CD4-positive, alpha-beta T cell treated with Interferon alpha-2 for 1 hour (primary cell): ENCODE measurements at regions not wholly inside any gene's neighbourhood (a gene's known extent, or its start where the extent isn't known, plus 50 kb on each side); places are given as distances from the start of the nearest gene placed in this dataset.

Source experiments
- DNase-seq, 2 donors: peaks; one replicate each; pipeline ENCODE4 v3.0.0-alpha.2; 2020 to 2022

DNA sequence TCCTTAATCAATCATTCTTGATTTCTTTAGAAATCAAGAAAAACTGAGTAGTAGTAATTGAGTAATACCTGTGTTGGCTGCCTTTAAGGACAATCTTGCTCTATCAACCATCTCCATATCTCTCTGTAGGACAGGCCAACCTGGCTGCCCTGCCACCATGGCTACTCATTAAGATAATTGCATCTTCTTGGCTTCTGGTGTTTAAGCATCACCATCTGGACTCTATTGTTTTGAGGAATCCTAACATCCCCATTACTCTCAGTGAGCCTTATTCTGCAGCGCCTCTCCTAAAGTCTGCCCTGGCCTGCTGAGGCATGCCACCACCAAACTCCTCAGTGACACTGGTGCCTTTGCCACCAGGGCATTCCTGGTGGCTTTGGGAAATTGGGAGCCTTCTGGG is 442.6 kb upstream of the ZNF507 start:
- DNase-seq, result no peak

DNA sequence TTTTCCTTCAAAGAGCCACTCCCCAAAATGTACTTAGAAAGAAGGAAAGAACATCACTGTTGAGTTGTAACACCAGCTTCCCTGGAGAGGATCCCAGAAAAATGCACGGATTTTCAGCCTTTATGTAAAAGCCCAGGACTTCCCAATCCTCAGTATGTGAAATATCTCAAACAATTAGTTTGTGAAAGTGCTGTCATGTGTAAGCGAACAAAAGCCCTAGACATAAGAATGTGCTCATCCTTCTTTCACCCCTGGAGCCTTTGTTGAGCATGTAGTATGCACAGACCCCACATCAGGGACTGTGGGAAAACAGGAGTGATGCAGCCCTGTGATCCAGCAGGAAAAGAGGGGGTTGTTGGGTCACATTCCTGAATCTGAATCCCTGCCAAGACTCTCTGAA is 441.4 kb upstream of the ZNF507 start:
- no peak for DNase-seq

DNA sequence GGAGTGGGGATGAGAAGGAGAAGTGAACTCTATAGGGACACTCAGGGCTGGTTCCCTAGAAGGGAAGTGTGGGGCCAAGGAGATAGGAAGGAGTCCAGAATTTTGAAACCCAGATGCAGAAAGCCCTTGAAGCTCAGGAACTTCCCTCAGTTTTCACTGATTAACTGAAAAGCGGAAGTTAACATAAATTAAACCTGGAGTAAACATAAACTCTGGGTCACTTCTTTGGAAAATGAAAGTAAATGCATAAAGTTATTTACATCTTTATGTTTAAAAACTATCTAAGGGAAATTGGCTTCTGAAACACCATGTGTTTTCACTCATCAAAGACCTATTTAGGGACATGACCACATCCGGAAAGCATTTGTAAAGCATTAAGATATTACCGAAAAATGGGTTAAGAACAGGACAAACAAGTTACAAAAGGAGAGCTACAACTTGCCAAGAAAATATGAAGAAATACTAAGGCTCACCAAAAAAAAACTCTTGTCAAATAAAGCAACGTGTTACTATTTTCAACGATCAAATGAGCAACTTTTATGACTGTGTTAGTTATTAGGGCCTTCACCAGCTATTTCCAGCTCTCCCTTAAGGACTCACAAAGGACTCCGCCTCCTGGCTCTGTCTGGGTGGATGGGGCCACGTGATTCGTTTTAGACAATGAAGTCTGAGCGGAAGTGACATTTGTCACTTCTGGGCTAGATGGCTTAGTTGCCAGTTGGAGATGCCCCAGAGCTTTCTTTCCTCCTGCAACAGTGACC is 439.1 kb upstream of the ZNF507 start:
- DNase-seq, result no peak

DNA sequence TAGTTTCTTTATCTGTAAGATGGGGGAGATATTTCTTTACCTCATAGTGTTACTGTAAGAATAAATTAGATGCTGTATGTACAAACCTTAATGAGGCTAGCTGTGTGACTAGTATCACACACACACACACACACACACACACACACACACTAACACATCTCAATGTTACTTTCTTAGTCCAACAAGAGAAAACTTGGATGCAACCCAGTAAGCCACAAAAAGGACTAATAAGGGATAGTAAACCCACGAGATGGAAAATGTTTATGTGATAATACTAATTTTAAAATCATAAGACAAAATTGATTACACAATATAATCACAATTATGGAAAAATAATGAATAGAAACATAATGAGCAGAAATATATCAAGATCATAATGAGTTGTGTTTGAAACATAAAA is 437.7 kb upstream of the ZNF507 start:
- DNase-seq, result no peak

DNA sequence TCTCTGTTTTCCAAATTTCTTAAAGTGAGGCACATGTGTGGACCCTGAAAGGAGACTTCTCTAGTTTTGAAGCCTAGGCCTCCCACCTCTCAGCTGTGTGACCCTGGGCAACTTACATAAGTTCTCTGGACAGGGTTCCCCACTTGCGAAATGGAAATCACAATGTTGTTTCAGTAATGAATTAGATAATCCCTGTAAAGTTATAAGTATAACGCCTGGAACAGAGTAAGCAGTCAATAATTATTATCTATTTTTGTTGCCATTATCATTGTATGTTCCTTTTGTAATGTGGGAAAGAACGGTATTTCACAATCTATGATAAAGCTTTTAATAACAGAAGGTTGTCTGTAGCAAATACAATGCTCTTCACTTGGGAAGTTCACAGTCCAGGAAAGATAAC is 437.3 kb upstream of the ZNF507 start:
- no peak for DNase-seq

DNA sequence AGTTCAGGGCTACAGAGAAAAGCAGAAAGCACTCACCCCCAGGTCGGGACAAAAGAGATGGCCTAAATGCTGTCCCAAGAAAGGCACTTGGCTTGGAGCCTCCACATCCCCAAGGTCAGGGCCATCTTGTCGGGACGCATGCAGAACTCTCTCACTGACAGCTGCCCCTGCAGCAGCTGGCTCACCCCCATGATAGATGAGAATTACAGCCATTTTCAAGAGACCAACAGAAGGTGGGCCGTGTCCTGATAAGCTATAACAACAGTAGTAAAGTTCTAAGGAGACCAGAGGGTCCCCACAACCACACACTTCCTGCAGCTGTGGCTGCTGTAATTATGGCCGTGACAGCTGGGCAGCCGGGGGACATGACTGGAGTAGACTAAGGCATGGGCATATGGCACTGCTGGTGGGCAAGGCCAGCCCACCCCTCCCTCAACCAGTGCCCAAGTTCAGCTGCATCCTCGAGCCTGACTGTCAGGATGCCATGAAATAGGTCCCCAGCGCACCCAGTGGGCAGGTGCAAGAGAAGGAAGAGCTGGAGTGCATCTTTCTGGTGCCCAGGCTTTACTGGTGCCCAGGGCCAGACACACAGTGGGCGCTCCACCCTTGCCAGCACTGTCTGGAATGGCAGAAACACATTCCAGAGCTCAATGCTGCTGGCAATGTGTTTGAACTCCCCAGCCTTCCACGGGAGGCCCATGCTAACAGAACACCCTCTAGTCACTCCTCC is 436.7 kb upstream of the ZNF507 start:
- DNase-seq, result no peak

DNA sequence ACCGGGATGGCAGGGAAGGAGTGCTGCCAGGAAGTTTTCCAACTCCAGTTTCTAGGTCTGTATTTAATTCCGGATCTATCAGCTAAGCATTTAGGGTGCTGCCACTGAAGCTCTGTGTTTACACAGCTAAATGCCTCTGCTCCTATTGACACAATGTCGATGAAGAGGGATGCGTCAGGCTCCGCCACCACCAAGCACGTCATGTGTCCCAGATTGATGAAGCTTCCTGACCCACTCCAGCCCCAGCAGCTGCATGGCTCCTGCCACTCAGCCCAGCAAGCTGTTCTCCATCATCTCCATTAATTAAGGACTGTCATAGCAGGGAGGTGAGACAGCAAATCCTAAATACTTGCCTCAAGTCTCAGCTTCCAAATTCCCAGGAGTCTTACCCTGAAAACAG is 435.2 kb upstream of the ZNF507 start:
- no peak for DNase-seq

DNA sequence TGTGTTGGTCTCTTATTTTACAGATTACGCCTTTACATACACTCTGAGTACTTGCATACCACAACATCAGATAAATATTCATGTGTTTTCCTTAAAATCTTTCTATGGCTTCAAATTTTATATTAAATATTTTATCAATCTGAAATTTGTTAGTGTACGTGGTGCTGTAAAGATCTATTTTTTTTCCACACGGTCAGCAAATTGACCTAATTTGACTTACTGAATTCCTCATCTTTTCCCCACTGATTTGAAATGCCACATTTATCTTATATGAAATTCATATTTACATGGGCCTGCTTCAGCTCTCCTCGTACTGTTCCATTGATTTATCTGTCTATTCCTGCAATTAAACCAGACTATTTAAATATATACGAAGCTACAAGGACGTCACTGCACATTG is 433.8 kb upstream of the ZNF507 start:
- DNase-seq, result no peak

DNA sequence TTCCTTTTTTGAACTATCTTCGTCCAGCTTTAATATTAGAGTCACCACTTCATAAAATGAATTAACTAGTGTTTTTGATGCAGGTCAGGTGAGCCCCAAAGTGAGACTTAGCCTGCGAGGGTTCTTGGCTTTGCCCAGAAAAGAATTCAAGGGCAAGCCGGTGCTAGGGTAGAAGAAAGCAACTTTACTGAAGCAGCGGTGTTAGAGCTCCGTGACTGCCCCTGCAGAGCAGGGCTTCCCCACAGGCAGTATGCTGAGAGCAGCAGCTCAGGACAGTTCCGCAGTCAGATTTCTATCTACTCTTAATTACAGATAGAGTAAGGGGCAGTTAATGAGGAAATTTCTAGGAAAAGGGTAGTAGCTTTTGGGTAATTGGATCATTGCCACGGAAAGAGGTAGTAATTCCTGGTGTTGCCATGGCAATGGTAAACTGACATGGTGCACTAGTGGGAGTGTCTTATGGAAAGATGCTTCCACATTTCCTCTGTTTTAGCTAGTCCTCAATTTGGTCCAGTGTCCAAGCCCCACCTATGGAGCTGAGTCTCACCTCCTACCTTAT is 432.2 kb upstream of the ZNF507 start:
- DNase-seq, result no peak

DNA sequence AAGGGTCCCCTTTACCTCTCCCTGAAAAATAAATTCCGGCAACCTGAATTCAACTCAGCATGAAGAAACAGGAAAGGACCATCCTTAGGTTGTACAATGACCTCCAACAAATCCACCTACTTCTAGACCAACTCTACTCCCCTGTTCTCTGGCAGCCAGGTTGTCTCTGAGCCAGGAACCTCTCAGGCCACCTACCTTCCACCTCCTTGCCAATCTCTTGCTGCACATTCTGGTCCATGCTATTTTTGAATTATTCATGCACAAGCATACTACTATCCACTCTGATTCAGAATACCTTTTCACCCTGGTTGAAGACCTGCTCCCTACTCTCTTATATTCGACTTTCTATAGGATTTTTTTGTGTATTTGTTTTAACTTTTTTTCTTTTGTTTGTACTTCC is 415.0 kb upstream of the ZNF507 start:
- no peak for DNase-seq

DNA sequence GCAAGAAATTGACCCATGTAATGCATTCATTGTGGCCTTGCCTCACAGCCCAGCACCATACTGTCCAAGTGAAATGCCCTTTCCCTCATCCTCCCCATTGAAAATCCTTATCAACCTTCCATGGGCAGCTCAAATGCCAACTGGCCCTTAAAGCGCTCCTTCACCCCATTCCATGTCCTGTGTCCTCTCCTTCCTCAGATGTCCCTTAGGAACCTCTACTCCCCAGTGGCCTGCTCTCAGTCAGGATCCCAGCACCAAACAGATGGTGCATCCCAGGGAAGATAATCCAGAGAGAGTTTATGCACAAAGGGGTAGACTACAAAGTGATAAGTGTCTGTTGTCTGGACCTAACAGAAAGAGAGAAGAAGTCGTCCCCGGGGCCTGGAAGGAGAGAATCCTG is 407.4 kb upstream of the ZNF507 start:
- no peak for DNase-seq

DNA sequence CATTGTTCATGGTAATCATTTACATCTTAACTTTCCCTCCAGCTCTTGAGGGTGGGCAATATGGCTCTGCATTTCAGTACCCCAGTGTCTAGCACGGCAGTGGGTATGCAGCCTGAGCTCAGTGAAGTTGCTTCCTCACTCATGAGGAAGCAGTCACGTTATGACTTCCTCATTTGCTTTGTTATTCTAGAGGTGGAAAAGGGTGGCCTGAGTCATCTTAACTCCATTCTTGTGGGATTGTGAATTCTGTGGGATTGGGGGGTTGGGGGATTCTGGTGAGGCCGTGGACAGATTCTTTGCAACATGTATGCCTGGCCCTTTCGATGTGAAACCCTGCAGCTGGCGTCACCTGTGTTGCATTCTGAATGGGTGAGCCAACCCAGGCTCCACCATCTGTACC is 406.7 kb upstream of the ZNF507 start:
- no peak for DNase-seq

DNA sequence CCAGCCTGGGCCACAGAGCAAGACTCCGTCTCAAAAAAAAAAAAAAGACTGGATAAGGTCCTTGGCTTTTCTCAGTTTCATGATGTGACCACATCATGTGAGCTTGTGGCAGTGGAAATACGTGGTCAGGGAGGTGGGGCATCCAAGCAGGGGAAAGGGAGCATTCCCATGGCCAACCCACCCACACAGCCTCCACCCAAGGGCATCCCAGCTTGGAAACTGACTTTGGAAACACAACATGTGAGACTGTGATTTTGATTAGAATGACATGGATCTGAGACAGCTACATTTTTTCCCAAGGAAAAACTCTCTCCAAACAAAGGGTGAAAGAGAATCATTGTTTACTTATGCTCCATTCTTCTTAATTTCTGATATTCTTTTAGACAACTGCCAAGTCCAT is 405.0 kb upstream of the ZNF507 start:
- DNase-seq, result no peak

DNA sequence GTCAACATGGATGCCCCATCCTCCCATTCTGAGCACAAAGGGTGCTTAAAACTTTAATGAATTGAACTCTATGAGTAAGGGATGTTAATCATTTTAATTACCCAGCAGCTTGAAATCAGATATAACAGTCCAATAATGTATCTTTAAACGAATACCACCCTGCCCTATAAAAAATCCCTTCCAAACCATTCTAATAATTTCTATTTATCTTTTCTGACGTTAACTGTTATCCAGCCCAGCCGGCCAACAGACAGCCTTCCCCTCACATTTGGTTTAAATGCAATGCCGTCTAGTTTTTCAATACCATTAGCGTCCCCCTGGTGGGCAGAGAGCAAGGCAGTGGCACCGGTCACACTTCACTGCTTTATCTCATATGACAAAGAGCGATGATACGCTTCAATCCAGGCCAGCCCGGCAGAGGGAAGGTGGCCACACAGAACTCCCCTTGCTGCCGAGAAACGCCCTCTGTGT is 402.2 kb upstream of the ZNF507 start:
- DNase-seq, result no peak

DNA sequence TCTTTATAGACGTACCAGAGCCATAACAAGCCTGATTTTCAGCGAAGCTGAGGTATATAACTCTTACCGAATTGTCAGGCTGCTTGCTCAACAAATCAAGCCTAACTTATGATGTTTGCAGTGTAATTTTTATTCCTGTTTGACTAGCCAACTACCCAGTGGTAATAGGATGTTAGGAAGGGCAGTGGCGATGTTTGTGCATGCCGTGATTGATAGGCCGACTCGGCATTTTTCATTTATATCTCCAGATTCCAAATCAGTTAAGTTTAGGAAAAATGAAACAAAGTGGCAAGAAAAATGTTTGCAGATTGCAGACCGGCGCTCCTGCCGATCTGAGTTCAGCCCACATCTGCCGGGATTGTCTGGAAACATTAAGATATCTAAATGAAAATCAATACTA is 401.6 kb upstream of the ZNF507 start:
- no peak for DNase-seq

DNA sequence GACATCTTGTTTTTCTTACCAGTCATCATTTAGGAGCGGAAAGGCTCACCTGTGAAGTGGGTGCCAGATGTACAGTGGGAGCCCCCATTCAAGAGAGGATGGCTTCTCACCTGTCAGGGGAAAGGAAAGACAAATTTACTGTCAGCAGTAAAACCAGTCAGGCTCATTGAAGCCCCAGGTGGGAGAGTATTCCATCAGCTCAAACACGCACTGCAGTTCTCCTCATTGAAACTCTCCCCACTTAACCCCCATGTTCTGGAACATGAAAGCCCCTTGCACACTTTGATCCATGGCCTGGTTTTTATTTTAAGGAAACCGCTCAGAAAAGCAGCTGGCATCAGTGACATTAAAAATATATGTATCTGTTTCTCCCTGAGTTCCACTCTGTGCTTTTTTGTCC is 401.1 kb upstream of the ZNF507 start:
- DNase-seq, result no peak

DNA sequence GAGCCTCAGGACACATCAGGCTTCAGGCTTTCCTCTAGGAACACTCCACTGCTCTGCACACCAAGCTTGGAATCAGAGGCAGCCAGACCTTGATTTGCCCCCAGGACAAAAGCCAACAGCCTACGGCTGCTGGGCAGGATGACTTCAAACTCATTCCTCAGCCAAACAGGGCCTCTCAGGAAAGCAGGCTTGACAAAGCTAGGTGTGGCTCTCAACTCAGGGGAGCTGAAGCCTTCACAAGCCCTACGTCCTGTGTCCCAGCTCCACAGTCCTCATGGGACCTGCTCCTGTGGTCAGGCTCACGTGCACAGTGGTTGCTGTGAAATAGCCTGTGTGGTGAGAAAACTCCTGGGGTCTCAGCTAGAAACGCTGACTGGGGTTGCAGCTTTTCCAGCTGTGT is 398.9 kb upstream of the ZNF507 start:
- DNase-seq, result no peak

DNA sequence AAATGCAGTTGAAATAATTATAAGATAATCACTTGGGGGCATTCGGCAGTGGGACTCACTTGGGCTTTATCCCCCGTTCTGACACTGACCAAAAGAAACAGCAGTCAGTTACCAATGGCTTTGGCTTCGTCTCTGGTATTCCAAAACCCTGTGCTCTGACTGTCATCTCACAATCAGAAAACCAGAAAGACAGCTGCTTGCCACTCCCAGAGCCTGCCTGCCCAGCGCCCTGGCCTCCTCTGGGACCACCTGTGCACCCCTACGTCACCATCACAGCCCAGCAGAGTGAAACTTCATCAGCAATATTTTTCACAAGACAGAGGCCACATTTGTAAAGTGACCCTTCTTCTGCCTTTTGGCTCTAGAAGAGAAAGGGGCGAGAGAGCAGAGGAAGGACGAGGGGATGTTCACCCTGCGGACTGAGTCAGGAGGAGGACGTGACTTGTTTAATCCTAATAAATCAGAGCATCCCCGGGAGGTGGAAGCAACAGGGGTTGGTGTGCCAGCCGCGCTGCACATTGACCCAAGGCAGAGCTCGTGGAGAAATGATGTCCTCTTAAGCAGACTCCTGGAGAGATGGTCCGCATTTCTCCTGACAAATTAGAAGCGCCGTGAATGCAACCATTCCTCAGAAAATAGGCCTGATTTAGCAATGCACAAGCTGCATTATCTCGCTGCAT is 397.8 kb upstream of the ZNF507 start:
- DNase-seq, result no peak

DNA sequence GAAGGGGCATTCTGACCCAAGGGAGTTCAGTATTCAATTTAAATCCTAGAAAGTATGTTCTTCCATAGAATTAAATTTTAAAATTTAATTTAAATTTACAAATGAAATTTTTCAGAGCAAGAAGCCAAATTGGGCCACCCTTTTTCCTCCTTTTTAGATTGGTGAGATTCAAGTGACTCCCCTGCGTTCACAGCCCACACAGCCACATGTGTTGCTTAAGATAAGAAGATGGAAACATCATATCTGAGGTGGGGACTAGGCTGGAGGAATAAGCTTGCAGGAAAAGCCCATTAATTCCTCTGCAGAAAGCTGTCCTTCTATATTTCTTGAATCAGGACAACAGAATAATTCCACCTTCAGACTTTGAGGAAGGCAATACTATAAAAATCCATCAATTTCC is 392.7 kb upstream of the ZNF507 start:
- DNase-seq, result no peak

DNA sequence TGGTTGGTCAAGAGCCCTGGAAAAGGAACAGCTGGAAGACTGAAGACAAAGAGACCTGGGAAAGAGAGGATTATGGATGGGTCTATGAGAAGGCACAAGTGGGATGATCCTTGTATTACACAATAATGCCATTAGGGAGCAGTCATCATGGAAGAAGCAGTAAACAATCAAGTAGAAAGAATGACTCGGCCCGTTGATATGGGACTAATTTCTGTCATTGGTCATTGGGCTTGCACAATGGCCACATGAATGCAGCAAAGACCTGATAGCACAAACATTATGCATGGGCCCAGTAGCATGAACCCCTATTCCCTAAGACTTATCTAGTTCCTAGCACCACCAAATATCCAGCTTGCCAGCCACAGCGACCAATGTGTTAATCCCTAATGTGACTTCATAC is 390.3 kb upstream of the ZNF507 start:
- DNase-seq, result no peak

DNA sequence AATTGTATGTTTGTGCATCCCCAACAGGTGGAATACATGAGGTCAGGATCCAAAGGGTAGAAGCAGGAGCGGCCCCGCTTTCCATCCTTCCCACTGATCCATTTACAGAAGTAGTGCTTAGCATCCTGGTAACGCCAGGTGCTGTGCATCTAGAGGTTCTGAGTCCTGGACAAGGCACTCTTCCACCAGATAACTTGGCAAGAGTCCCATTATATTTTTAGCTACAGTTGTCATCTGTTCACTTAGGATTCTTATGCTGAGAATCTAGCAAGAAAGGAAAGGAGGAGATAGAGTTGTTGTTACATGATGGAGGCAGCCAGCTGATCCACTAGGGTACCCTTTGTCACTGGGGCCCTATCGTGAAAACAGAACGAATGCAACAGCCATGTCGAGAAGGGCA is 389.5 kb upstream of the ZNF507 start:
- DNase-seq, result no peak

DNA sequence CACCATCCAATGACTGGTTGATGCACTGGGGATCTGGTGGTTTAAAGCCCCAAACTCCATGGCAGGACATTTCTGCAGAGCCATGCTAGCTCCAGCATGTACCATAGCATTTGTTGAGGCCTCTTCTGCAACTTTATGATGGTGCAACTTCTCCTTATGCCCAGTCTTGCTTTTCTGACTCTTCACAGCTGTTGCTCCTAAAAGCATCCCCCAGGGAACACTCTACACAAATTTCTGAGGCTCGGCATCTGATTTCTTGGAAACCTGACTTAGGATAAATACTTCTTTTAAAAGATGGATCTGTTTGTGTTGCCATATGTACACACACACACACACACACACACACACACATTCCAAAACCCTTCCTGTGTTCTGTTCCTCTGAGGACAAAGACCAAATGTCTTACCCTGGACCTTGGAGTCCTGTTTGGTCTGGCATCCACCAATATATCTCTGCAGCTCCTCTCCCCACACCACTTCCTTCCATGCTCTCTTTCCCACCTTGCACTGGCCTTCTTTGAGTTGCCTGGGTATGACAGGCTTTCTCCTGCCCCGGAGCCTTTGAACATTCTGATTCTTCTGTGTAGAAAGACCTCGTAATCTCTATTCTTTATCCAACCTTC is 388.5 kb upstream of the ZNF507 start:
- DNase-seq, result no peak

DNA sequence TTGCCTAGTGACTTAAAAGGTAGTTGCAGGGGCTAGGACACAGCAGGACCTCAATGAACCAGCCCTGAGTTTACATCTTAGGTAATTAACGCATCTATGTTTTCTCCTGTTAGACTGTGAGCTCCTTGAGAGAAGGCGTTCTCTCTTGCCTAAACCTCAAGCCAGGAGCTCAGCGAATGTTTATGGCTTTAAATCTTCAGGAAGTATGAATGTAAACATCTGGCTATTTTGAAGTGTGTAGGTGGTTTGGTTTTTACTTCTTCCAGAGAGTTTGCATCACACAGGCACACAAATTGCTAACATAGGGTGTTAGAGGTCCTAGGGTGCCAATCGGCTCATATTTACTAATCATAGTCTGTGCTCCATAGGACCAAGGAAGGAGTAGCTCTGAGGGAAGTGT is 387.7 kb upstream of the ZNF507 start:
- DNase-seq, result no peak
